AG09319 (cell line): ENCODE measurements at regions not wholly inside any gene's neighbourhood (a gene's known extent, or its start where the extent isn't known, plus 50 kb on each side); places are given as distances from the start of the nearest gene placed in this dataset.

ENCODE experiments used
- DNase-seq: peaks from one replicate; pipeline ENCODE4 v3.0.0-alpha.2; 2010; ENCODE audit warnings: low read depth; ENCODE audit errors: extremely low read depth
- TF ChIP-seq, protein P1 (sequence below): IDR thresholded peaks from 2 replicates; pipeline ENCODE4 v1.5.1; 2011; ENCODE audit warnings: low read depth, mild to moderate bottlenecking, inconsistent platforms, low read length, moderate library complexity

GRCh38 chr13:37927561-37927960, 58.0 kb upstream of the TRPC4 start:
- TF ChIP-seq, protein P1, sequence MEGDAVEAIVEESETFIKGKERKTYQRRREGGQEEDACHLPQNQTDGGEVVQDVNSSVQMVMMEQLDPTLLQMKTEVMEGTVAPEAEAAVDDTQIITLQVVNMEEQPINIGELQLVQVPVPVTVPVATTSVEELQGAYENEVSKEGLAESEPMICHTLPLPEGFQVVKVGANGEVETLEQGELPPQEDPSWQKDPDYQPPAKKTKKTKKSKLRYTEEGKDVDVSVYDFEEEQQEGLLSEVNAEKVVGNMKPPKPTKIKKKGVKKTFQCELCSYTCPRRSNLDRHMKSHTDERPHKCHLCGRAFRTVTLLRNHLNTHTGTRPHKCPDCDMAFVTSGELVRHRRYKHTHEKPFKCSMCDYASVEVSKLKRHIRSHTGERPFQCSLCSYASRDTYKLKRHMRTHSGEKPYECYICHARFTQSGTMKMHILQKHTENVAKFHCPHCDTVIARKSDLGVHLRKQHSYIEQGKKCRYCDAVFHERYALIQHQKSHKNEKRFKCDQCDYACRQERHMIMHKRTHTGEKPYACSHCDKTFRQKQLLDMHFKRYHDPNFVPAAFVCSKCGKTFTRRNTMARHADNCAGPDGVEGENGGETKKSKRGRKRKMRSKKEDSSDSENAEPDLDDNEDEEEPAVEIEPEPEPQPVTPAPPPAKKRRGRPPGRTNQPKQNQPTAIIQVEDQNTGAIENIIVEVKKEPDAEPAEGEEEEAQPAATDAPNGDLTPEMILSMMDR = no peak
- no peak for DNase-seq

DNA sequence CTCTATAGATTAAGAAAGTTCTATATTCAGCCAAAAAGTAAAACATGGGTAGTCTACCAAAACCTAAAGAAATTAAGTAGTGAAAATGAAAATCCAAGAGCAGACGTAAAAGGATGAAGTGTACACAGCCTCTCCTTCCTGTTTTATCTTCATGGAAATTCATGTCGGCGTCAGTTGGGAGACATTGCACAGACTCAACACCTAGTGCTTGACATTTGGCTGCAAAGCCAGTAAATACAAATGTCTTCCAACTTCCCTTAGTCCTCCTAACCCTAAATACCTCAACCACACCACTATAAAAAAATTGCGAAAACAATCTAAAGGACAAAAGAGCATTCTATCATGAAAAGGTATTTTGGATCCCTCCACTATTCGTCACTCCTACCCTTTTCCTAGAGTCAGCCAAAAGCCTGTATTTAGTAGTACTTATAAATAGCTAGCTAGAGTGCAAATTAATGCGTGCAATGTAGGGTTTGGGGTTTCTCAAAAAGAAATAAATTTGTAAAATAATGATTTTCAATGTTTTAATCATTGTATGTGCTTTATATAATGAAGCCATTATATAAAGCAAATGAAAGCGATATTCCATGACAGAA, 56.4 kb upstream of the TRPC4 start:
- TF ChIP-seq, protein P1 = no peak
- DNase-seq = no peak

DNA sequence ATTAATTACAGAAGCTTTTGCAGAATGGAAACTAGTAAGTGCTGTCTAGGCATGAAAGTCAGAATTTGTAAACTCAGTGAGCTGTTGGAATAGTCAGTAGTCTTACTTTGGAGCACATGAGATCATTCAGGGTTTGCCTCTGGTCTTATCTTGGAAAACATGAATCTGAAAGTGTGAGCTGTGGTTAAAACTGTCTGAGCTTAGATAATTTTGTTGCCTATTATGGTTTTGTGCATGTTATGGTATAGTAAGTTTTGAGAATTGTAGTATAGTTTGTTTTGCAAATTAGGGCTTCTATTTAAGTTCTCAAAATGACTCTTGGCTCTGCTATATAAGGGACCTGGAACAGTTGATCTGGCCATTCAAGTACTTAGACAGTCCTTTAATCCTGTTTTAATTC, 53.7 kb upstream of the TRPC4 start:
- TF ChIP-seq, protein P1 = no peak
- DNase-seq = no peak

DNA sequence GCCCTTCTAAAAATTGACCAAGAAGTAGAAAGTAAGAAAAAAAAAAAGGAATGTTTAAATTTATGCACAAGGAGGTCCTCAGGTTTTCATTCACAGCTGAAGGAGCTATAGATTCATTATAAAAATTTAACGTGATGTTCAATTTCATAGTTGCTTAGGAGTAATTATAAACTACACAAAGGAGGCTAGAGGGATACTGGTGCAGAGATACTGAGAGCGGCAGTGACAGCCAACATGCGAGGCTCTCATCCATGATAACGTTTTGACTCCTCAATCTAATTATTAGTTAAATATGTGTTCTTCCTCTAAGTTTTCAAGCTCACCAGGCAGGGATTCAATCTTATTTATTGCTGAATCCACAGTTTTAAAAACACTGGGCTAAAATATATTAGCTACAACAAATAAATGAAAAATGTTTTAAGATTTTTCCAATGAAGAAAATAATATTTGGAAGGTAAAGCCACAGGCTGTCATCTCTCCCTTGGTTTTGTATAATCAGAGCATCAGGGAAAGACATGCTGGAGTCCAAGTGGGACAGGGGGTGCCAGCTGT, 49.8 kb upstream of the TRPC4 start:
- TF ChIP-seq, protein P1 = no peak
- no peak for DNase-seq
